ENCODE measurements at regions not wholly inside any gene's neighbourhood (a gene's known extent, or its start where the extent isn't known, plus 50 kb on each side); places are given as distances from the start of the nearest gene placed in this dataset.

DNA sequence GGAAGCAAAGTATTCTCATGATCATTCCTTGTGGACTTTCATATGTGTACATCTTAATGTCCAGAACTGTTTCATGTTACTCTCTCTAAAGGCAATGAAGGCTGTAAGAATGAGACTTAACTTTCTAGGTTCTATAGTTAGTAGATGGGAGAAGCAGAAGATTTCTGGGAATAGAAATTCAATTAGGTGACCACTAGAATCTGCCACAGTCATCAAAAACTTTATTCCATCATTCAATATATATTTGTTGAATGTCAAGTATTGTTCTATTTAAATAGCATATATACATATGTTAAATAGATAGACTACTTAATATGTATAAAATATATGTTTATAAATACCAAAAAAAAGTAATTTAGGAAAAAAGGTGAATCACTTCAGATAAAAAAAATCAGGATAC is 972.9 kb downstream of the SLC6A15 start:
- TF ChIP-seq POLR2AphosphoS5 (IDR thresholded peaks at IDR 0.05; ENCODE audit: borderline replicate concordance, low read depth, low read length): no peak
- TF ChIP-seq EZH2 (IDR thresholded peaks at IDR 0.05): no peak
- TF ChIP-seq FOXP2 (optimal IDR thresholded peaks at IDR 0.05; ENCODE audit: control extremely low read depth, extremely low read length, insufficient read depth): no peak
